SK-N-SH (cell line): ENCODE measurements at regions not wholly inside any gene's neighbourhood (a gene's known extent, or its start where the extent isn't known, plus 50 kb on each side); places are given as distances from the start of the nearest gene placed in this dataset.

Experiments used
- CTCF ChIA-PET: fragments of 300-600, 350-600 bp; formaldehyde crosslinking; extraction: SDS; loops from one replicate; lab custom pipeline; 2021; lab: Yijun Ruan, JAX
- POLR2A ChIA-PET: fragments of 350-600 bp; sonication (Branson Sonifier 250); formaldehyde crosslinking; extraction: SDS; loops from one replicate; lab custom pipeline; 2020; ENCODE audit warnings: antibody characterized with exemption, inconsistent platforms; lab: Yijun Ruan, JAX
- DNase-seq: peaks from one replicate; pipeline ENCODE4 v3.0.0; 2012
- H2AFZ ChIP-seq: fragments of 200-600 bp; sonication (generic); 2 replicates; pipeline ENCODE4 v1.8.1; 2016; ENCODE audit warnings: antibody characterized with exemption, mild to moderate bottlenecking, low read depth
- H3F3A ChIP-seq: fragments of 200-600 bp; sonication (generic); replicated peaks from 2 replicates; pipeline ENCODE3; 2016; ENCODE audit warnings: antibody characterized with exemption, mild to moderate bottlenecking; ENCODE audit not compliant: insufficient read depth
- H3K27ac ChIP-seq, 2 experiments: fragments of 200-500 bp in 1 of 2; fragments of 200-600 bp in 1 of 2; sonication (Bioruptor generic) in 1 of 2; sonication (generic), shearing (Covaris generic) in 1 of 2; 2 replicates each; pipeline versions ENCODE4 v1.5.1 to v1.6.1; 2014 to 2016; ENCODE audit warnings: low read depth in 2 of 2, inconsistent platforms in 1 of 2, low read length in 1 of 2, mild to moderate bottlenecking in 1 of 2, mixed read lengths in 1 of 2
- H3K27me3 ChIP-seq: fragments of 200-600 bp; sonication (generic), shearing (Covaris generic); 2 replicates; pipeline ENCODE4 v1.6.1; 2016; ENCODE audit warnings: mixed run types; ENCODE audit not compliant: insufficient read depth
- H3K36me3 ChIP-seq, 2 experiments: fragments of 200-500 bp in 1 of 2; fragments of 200-600 bp in 1 of 2; sonication (Bioruptor generic) in 1 of 2; sonication (generic) in 1 of 2; replicated peaks in 1 of 2; 2 replicates each; pipeline versions ENCODE3 to v1.5.1; 2014 to 2016; ENCODE audit warnings: low read length in 1 of 2, mild to moderate bottlenecking in 1 of 2; ENCODE audit not compliant: insufficient read depth in 2 of 2, control insufficient read depth in 1 of 2
- H3K4me1 ChIP-seq, 2 experiments: fragments of 200-500 bp in 1 of 2; fragments of 200-600 bp in 1 of 2; sonication (Bioruptor generic) in 1 of 2; sonication (generic), shearing (Covaris generic) in 1 of 2; 2 replicates each; pipeline versions ENCODE4 v1.5.1 to v1.6.1; 2014 to 2016; ENCODE audit warnings: low read depth in 1 of 2, low read length in 1 of 2, mixed run types in 1 of 2; ENCODE audit not compliant: insufficient read depth in 2 of 2, control insufficient read depth in 1 of 2
- H3K4me2 ChIP-seq: fragments of 200-600 bp; sonication (generic), shearing (Covaris generic); 2 replicates; pipeline ENCODE4 v1.6.1; 2017; ENCODE audit warnings: mixed run types
- H3K4me3 ChIP-seq, 2 experiments: fragments of 200-500 bp in 1 of 2; fragments of 200-600 bp in 1 of 2; sonication (Bioruptor generic) in 1 of 2; sonication (generic), shearing (Covaris generic) in 1 of 2; 2 replicates each; pipeline versions ENCODE4 v1.5.1 to v1.8.1; 2014 to 2016; ENCODE audit warnings: low read depth in 2 of 2, inconsistent platforms in 1 of 2, low read length in 1 of 2, mild to moderate bottlenecking in 1 of 2, mixed read lengths in 1 of 2, moderate library complexity in 1 of 2
- H3K79me2 ChIP-seq: fragments of 200-600 bp; sonication (generic); 2 replicates; pipeline ENCODE4 v1.8.1; 2017; ENCODE audit warnings: mild to moderate bottlenecking; ENCODE audit not compliant: insufficient read depth
- H3K9ac ChIP-seq: fragments of 200-600 bp; sonication (generic); 2 replicates; pipeline ENCODE4 v1.6.1; 2017; ENCODE audit warnings: mixed run types
- H3K9me2 ChIP-seq: fragments of 200-600 bp; sonication (generic); 2 replicates; pipeline ENCODE4 v1.6.1; 2017; ENCODE audit warnings: mixed run types
- H3K9me3 ChIP-seq: fragments of 200-600 bp; sonication (generic); 2 replicates; pipeline ENCODE4 v1.6.1; 2017; ENCODE audit warnings: mixed run types, mild to moderate bottlenecking, moderate library complexity
- H4K20me1 ChIP-seq: fragments of 200-600 bp; sonication (generic); 2 replicates; pipeline ENCODE4 v1.6.1; 2017; ENCODE audit warnings: mild to moderate bottlenecking, mixed run types; ENCODE audit not compliant: insufficient read depth
- FOXJ3 ChIP-seq: sonication (generic); formaldehyde crosslinking; IDR thresholded peaks from 2 replicates; pipeline ENCODE4 v1.5.1; 2020; ENCODE audit warnings: mild to moderate bottlenecking, missing genetic modification reagents
- GATA2 ChIP-seq: sonication (generic); formaldehyde crosslinking; IDR thresholded peaks from 2 replicates; pipeline ENCODE4 v1.5.0; 2020; ENCODE audit warnings: mild to moderate bottlenecking, missing genetic modification reagents
- JUND ChIP-seq: IDR thresholded peaks from 2 replicates; pipeline ENCODE4 v1.4.0; 2012
- MEF2A ChIP-seq: IDR thresholded peaks from 2 replicates; pipeline ENCODE4 v1.4.0; 2012; ENCODE audit warnings: low read depth, borderline replicate concordance
- MXI1 ChIP-seq: IDR thresholded peaks from 2 replicates; pipeline ENCODE4 v1.6.1; 2012; ENCODE audit warnings: mild to moderate bottlenecking, low read depth, low read length, improper control_type of control experiment
- NFIC ChIP-seq: IDR thresholded peaks from 2 replicates; pipeline ENCODE4 v1.4.0; 2012; ENCODE audit warnings: borderline replicate concordance
- POLR2AphosphoS5 ChIP-seq: IDR thresholded peaks from 2 replicates; pipeline ENCODE4 v1.6.1; 2012; ENCODE audit warnings: low read depth, low read length
- RAD21 ChIP-seq: IDR thresholded peaks from 2 replicates; pipeline ENCODE4 v1.6.1; 2012; ENCODE audit warnings: mild to moderate bottlenecking, low read length
- RCOR1 ChIP-seq: fragments of 150-350 bp; IDR thresholded peaks from 2 replicates; pipeline ENCODE4 v1.6.1; 2017; ENCODE audit warnings: antibody characterized with exemption, low read length
- RFX5 ChIP-seq: IDR thresholded peaks from 2 replicates; pipeline ENCODE4 v1.6.1; 2012; ENCODE audit warnings: mild to moderate bottlenecking, improper control_type of control experiment, low read length
- SIN3A ChIP-seq: IDR thresholded peaks from 2 replicates; pipeline ENCODE4 v1.6.1; 2012; ENCODE audit warnings: low read depth, mild to moderate bottlenecking, low read length, moderate library complexity, borderline replicate concordance
- SMC3 ChIP-seq: IDR thresholded peaks from 2 replicates; pipeline ENCODE4 v1.6.1; 2012; ENCODE audit warnings: low read depth, low read length, improper control_type of control experiment
- TEAD4 ChIP-seq: IDR thresholded peaks from 2 replicates; pipeline ENCODE4 v1.4.0; 2012; ENCODE audit warnings: mild to moderate bottlenecking, borderline replicate concordance; ENCODE audit not compliant: insufficient read depth
- YY1 ChIP-seq: IDR thresholded peaks from 2 replicates; pipeline ENCODE4 v1.4.0; 2012; ENCODE audit warnings: low read depth, mild to moderate bottlenecking
- WGBS: methylation state at CpG from one replicate; pipeline ENCODE4 v1.1.6; 2017; ENCODE audit warnings: low lambda C conversion rate; 5-methylcytosine and 5-hydroxymethylcytosine counted together
- TF ChIP-seq, protein P1 (sequence below): fragments of 150-350 bp; IDR thresholded peaks from 2 replicates; pipeline ENCODE4 v1.6.1; 2017; ENCODE audit warnings: antibody characterized with exemption, low read length, low read depth, borderline replicate concordance
- TF ChIP-seq, protein P2 (sequence below): IDR thresholded peaks from 2 replicates; pipeline ENCODE4 v1.4.0; 2012; ENCODE audit warnings: low read depth, borderline replicate concordance
- TF ChIP-seq, protein P3 (sequence below): IDR thresholded peaks from 2 replicates; pipeline ENCODE4; 2012
- TF ChIP-seq, protein P4 (sequence below): IDR thresholded peaks from 2 replicates; pipeline ENCODE4 v1.4.0; 2012; ENCODE audit warnings: low read depth, borderline replicate concordance

DNA sequence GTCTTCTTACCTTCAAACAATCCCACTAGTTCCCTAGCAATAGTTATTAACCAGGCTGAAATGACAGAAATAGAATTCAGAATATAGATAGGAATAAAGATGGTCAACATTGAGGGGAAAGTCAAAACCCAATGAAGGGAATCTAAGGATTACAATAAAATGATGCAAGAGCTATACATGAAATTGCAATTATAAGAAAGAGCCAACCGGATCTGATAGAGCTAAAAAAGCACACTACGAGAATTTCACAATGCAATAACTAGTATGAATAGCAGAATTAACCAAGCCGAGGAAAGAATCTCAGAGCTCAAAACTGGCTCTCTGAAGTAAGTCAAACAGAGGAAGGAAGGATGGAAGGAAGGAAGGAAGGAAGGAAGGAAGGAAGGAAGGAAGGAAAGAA, 288.7 kb upstream of the KCND2 start (continued):
- TF ChIP-seq, protein P1, sequence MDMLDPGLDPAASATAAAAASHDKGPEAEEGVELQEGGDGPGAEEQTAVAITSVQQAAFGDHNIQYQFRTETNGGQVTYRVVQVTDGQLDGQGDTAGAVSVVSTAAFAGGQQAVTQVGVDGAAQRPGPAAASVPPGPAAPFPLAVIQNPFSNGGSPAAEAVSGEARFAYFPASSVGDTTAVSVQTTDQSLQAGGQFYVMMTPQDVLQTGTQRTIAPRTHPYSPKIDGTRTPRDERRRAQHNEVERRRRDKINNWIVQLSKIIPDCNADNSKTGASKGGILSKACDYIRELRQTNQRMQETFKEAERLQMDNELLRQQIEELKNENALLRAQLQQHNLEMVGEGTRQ, result no peak
- TF ChIP-seq RAD21, result no peak
- TF ChIP-seq, all 33 proteins: peak for 0

DNA sequence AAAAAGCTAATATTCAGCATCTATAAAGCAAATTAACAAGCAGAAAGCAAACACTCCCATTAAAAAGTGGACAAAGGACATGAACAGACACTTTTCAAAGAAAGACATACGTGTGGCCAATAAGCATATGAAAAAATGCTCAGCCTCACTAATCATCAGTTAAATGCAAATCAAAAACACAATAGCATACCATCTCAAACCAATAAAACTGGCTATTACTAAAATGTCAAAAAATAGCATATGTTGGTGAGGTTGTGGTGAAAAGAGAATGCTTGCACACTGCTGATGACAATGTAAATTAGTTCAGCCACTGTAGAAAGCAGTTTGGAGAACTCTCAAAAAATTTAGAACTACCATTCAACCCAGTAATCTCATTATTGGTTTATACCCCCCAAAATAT, 284.6 kb upstream of the KCND2 start:
- H3K9me2 ChIP-seq, result no peaks in the 10 kb centered on the region
- no peak overlapping the region for H3K9ac ChIP-seq
- no peak overlapping the region for H3K27ac ChIP-seq
- no peaks in the 10 kb centered on the region for H3K79me2 ChIP-seq
- ChIA-PET CTCF (interaction anchor here (1.0 kb wide), 1 partner anchor 20 kb away, joined by 3 read pairs; no protein-coding TSS in a partner anchor), POLR2A (no interaction called here)
- no peak overlapping the region for H3K4me2 ChIP-seq
- TF ChIP-seq POLR2AphosphoS5 (no peak), SIN3A (no peak), NFIC (no peak), YY1 (no peak), RFX5 (no peak), MEF2A (no peak), MXI1 (no peak)
- no peak overlapping the region for H2AFZ ChIP-seq
- H4K20me1 ChIP-seq, result no peaks in the 10 kb centered on the region
- H3K4me1 ChIP-seq, result no peaks in the 10 kb centered on the region
- H3K4me3 ChIP-seq, result no peak overlapping the region
- no peaks in the 10 kb centered on the region for H3K9me3 ChIP-seq
- H3K27me3 ChIP-seq, result no peaks in the 10 kb centered on the region
- 4% methylated on average over 1 of the region's 1 CpG for WGBS
- no peak for DNase-seq
- no peaks in the 10 kb centered on the region for H3F3A ChIP-seq
- no peaks in the 10 kb centered on the region for H3K36me3 ChIP-seq

DNA sequence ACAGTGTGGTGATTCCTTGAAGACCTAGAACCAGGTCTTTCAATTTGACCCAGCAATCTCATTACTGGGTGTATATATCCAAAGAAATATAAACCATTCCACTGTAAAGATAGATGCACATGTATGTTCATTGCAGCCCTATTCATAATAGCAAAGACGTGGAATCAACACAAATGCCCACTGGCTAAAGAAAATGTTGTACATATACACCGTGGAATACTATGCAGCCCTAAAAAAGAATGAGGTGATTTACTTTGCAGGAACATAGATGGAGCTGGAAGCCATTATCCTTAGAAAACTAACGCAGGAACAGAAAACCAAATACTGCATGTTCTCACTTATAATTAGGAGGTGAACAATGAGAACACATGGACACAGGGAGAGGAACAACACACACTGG, 278.0 kb upstream of the KCND2 start:
- no peaks in the 10 kb centered on the region for H3K9me2 ChIP-seq
- no peak overlapping the region for H3K9ac ChIP-seq
- H3K9me3 ChIP-seq, result peaks cover 3% of the 10 kb centered on the region; the same call in 1 of the 2 replicates
- H3K36me3 ChIP-seq, result no peaks in the 10 kb centered on the region
- no peak overlapping the region for H3K4me3 ChIP-seq
- H3K27me3 ChIP-seq, result no peaks in the 10 kb centered on the region
- no peak for DNase-seq
- CTCF ChIA-PET, result interaction anchor here (1.0 kb wide), 1 partner anchor 59 kb away, joined by 3 read pairs; no protein-coding TSS in a partner anchor
- H3F3A ChIP-seq, result no peaks in the 10 kb centered on the region
- no peaks in the 10 kb centered on the region for H3K79me2 ChIP-seq
- TF ChIP-seq SMC3, result no peak
- no peak for TF ChIP-seq GATA2 (CRISPR knock-in tag)
- TF ChIP-seq, protein P2, sequence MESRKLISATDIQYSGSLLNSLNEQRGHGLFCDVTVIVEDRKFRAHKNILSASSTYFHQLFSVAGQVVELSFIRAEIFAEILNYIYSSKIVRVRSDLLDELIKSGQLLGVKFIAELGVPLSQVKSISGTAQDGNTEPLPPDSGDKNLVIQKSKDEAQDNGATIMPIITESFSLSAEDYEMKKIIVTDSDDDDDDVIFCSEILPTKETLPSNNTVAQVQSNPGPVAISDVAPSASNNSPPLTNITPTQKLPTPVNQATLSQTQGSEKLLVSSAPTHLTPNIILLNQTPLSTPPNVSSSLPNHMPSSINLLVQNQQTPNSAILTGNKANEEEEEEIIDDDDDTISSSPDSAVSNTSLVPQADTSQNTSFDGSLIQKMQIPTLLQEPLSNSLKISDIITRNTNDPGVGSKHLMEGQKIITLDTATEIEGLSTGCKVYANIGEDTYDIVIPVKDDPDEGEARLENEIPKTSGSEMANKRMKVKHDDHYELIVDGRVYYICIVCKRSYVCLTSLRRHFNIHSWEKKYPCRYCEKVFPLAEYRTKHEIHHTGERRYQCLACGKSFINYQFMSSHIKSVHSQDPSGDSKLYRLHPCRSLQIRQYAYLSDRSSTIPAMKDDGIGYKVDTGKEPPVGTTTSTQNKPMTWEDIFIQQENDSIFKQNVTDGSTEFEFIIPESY, result no peak
- TF ChIP-seq RCOR1, result no peak
- TF ChIP-seq RAD21, result no peak
- no peak for TF ChIP-seq RFX5
- TF ChIP-seq, protein P3, sequence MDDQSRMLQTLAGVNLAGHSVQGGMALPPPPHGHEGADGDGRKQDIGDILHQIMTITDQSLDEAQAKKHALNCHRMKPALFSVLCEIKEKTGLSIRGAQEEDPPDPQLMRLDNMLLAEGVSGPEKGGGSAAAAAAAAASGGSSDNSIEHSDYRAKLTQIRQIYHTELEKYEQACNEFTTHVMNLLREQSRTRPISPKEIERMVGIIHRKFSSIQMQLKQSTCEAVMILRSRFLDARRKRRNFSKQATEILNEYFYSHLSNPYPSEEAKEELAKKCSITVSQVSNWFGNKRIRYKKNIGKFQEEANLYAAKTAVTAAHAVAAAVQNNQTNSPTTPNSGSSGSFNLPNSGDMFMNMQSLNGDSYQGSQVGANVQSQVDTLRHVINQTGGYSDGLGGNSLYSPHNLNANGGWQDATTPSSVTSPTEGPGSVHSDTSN, result no peak
- no peak for TF ChIP-seq TEAD4
- TF ChIP-seq FOXJ3 (CRISPR knock-in tag), result no peak
- no peak for TF ChIP-seq JUND
- TF ChIP-seq, protein P4, sequence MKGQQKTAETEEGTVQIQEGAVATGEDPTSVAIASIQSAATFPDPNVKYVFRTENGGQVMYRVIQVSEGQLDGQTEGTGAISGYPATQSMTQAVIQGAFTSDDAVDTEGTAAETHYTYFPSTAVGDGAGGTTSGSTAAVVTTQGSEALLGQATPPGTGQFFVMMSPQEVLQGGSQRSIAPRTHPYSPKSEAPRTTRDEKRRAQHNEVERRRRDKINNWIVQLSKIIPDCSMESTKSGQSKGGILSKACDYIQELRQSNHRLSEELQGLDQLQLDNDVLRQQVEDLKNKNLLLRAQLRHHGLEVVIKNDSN, result no peak
- no peaks in the 10 kb centered on the region for H3K4me1 ChIP-seq
- no peak overlapping the region for H3K27ac ChIP-seq
- POLR2A ChIA-PET, result no interaction called here
- H3K4me2 ChIP-seq, result no peak overlapping the region
- no peaks in the 10 kb centered on the region for H4K20me1 ChIP-seq
- WGBS, result 3% methylated on average over 3 of the region's 3 CpGs
- no peak overlapping the region for H2AFZ ChIP-seq
